Astrocyte of the cerebellum (primary cell): ENCODE measurements at regions not wholly inside any gene's neighbourhood (a gene's known extent, or its start where the extent isn't known, plus 50 kb on each side); places are given as distances from the start of the nearest gene placed in this dataset.

ENCODE experiments used
- DNase-seq: peaks from one replicate; pipeline ENCODE4 v3.0.0-alpha.2; 2011; ENCODE audit warnings: low read depth
- H3K4me3 ChIP-seq: 2 replicates; pipeline ENCODE4 v1.5.1; 2011; ENCODE audit warnings: mild to moderate bottlenecking, low read depth, low read length, moderate library complexity
- CTCF ChIP-seq: IDR thresholded peaks from 2 replicates; pipeline ENCODE4 v1.5.1; 2012; ENCODE audit warnings: low read length, low read depth, moderate library complexity, mild to moderate bottlenecking; ENCODE audit errors: missing control alignments
- in situ Hi-C: cut with HindIII; loops from 2 replicates; pipeline ENCODE4 v1.10.0; 2017; ENCODE audit warnings: low sequenced_read_pairs

GRCh38 chr3:63228087-63228486 is 50.0 kb upstream of the SYNPR start:
- in situ Hi-C loops = no loop called here
- TF ChIP-seq CTCF = no peak
- H3K4me3 ChIP-seq = no peak overlapping the region
- no peak for DNase-seq
